GM19452 (cell line): ENCODE measurements at regions not wholly inside any gene's neighbourhood (a gene's known extent, or its start where the extent isn't known, plus 50 kb on each side); places are given as distances from the start of the nearest gene placed in this dataset.

Experiments used
- ATAC-seq: cut with Tn5 transposase; IDR thresholded peaks from one replicate; pipeline ENCODE4 v1.9.1; 2021; ENCODE audit not compliant: unreplicated experiment

GRCh38 chr9:89234205-89235067 is 55.8 kb upstream of the SHC3 start:
- ATAC-seq = peak; percentile 75

DNA sequence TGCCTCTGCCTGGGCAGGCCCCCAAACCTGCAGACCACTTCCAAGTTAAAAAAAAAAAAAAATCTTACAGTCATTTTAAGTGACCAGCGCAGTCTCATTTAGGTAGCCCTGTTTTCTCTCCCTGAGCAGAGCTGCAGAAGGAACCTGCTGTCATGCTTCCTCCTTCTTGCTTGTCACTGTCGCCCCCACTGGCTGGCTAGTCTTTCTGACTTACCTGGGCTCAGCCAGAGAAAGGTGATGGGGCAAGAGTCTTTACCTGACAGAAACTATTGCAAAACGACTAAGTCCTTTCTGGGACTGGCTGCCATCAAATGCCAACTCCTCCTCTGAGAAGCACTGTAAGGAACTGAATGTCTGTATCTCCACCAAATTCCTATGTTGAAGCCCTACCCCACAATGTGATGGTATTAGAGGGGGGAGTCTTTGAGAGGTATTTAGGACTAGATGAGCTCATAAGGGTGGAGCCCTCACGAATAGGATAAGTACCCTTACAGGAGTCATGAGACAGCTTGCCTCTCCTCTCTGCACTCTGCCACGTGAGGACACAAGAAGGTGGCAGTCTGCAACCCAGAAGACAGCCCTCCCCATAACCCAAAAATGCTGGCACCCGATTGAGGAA is 58.4 kb upstream of the SHC3 start:
- ATAC-seq = no peak

- no peak for ATAC-seq
Observed at GRCh38 chr9:89238424-89238823, 59.8 kb upstream of the SHC3 start.

GRCh38 chr9:89243296-89244061 is 64.9 kb upstream of the SHC3 start:
- ATAC-seq = no peak

GRCh38 chr9:89246840-89247239 is 64.2 kb upstream of the CKS2 start:
- no peak for ATAC-seq

GRCh38 chr9:89247431-89248353 is 63.3 kb upstream of the CKS2 start:
- no peak for ATAC-seq

- ATAC-seq = no peak
Observed at GRCh38 chr9:89249001-89249400, 62.0 kb upstream of the CKS2 start.

DNA sequence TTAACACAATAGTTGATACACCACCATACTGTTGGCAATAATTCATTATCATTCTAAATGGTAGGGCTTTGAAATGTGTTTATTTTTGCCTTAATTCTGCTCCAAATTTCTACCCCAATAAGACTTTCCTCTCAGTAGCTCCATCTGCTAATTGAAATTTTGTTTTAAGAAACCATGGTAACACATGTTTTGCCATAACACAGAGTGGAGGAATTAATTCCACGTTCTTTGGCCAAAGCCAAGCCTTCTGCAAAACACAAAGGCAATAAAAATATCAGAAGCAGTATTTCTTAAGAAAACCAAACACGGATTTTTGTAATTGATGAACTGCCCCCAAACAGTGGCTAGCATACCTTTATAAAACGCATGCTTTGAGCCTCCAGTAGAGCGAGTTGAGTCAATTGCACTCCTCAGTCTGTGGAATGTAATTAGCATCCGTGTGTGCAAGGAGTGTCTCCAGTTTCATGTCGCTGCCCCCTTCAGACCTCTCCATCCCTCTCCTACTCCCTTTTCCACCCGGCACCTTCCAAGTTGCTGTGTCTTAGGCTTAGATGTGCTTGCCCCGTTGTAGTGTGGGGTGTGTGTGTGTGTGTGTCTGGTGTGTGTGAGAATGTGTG is 58.2 kb upstream of the CKS2 start:
- no peak for ATAC-seq

- no peak for ATAC-seq
Observed at GRCh38 chr9:89254058-89254772, 56.8 kb upstream of the CKS2 start.

DNA sequence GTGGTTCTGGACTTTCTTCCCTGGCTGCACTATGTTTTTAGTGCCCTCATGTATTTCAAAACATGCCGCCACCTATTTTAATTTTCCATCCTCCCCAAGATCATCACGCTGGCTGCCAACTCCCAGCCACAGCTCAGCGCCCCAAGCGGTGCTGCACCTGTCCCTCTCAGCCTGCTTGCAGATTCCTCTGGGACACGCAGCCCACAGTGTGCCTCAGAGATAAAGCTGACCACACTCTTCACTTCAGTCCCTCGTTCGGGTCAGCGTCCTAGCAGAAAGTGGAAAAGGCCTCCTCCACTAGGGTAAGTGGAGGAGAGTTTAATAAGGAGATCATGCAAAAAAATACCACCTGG is 56.2 kb upstream of the CKS2 start:
- ATAC-seq = no peak

DNA sequence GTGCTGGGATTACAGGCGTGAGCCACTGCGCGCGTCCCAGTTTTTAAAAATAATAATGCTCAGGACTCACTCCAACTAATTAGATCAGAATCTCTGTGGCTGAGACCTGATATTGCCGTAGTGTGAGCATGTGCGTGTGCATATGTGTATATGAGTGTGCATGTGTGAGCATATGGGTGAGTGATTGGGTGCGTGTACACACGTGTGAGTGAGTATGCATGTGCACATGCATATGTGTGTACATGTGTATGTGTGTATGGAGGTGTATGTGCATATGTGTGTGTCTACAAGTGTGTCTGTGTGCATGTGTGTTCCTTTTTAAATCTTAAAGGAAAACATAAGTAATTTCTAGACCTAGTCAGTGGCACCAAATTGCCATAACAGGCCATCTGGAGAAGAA is 54.8 kb upstream of the CKS2 start:
- no peak for ATAC-seq

- no peak for ATAC-seq
Observed at GRCh38 chr9:89256642-89257041, 54.4 kb upstream of the CKS2 start.

- ATAC-seq = no peak
Observed at GRCh38 chr9:89260525-89260924, 50.5 kb upstream of the CKS2 start.
